ENCODE measurements at regions not wholly inside any gene's neighbourhood (a gene's known extent, or its start where the extent isn't known, plus 50 kb on each side); places are given as distances from the start of the nearest gene placed in this dataset.

DNA sequence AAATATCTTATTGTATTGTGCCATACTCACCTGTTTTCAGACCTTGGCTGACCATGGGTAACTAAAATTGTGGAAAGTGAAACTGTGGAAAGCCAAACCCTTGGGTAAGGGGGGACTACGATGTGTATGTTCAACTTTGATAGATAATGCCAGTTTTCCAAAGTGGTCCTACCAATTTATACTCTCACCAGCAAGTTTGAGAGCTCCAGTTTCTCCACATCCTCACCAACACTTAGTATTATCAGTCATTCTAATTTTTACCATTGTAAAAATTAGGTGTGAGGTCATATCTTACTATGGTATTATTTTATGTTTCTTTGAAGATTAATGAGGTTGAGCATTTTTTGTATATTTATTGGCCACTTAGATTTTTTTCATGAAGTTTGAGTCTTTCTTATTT lies 346.9 kb upstream of the PODXL start:
- DNase-seq (ENCODE audit: low spot score), result no peak
- TF ChIP-seq, protein P1, sequence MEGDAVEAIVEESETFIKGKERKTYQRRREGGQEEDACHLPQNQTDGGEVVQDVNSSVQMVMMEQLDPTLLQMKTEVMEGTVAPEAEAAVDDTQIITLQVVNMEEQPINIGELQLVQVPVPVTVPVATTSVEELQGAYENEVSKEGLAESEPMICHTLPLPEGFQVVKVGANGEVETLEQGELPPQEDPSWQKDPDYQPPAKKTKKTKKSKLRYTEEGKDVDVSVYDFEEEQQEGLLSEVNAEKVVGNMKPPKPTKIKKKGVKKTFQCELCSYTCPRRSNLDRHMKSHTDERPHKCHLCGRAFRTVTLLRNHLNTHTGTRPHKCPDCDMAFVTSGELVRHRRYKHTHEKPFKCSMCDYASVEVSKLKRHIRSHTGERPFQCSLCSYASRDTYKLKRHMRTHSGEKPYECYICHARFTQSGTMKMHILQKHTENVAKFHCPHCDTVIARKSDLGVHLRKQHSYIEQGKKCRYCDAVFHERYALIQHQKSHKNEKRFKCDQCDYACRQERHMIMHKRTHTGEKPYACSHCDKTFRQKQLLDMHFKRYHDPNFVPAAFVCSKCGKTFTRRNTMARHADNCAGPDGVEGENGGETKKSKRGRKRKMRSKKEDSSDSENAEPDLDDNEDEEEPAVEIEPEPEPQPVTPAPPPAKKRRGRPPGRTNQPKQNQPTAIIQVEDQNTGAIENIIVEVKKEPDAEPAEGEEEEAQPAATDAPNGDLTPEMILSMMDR (IDR thresholded peaks at IDR 0.05; ENCODE audit: extremely low read depth, missing control alignments), result no peak

- TF ChIP-seq, protein P1 (IDR thresholded peaks at IDR 0.05; ENCODE audit: extremely low read depth, missing control alignments), result no peak
- no peak for DNase-seq (ENCODE audit: low spot score)
These were observed 344.4 kb upstream of the PODXL start for GRCh38 chr7:131900785-131901287.

GRCh38 chr7:131899271-131900030 lies 343.0 kb upstream of the PODXL start:
- TF ChIP-seq, protein P1 (IDR thresholded peaks at IDR 0.05; ENCODE audit: extremely low read depth, missing control alignments), result no peak
- no peak for DNase-seq (ENCODE audit: low spot score)

- TF ChIP-seq, protein P1 (IDR thresholded peaks at IDR 0.05; ENCODE audit: extremely low read depth, missing control alignments), result no peak
- DNase-seq (ENCODE audit: low spot score), result no peak
These were observed 342.0 kb upstream of the PODXL start for GRCh38 chr7:131898418-131898817.

- DNase-seq (ENCODE audit: low spot score), result no peak
- TF ChIP-seq, protein P1 (IDR thresholded peaks at IDR 0.05; ENCODE audit: extremely low read depth, missing control alignments), result no peak
These were observed 341.4 kb upstream of the PODXL start for GRCh38 chr7:131897790-131898165.

- TF ChIP-seq, protein P1 (IDR thresholded peaks at IDR 0.05; ENCODE audit: extremely low read depth, missing control alignments), result no peak
- no peak for DNase-seq (ENCODE audit: low spot score)
These were observed 340.8 kb upstream of the PODXL start for GRCh38 chr7:131897016-131897789.
